Progenitor cell of endocrine pancreas (in vitro differentiated cells): ENCODE measurements at regions not wholly inside any gene's neighbourhood (a gene's known extent, or its start where the extent isn't known, plus 50 kb on each side); places are given as distances from the start of the nearest gene placed in this dataset.

Experiments used
- DNase-seq: peaks from one replicate; pipeline ENCODE4 v3.0.0; 2021; ENCODE audit warnings: low spot score; ENCODE audit not compliant: unreplicated experiment
- H3K27ac Mint-ChIP-seq: 2 replicates; pipeline ENCODE4 v1.8.0; 2021; ENCODE audit warnings: mild to moderate bottlenecking, moderate library complexity, mixed read lengths
- H3K27me3 Mint-ChIP-seq: 2 replicates; pipeline ENCODE4 v1.8.0; 2021; ENCODE audit warnings: mixed read lengths
- H3K36me3 Mint-ChIP-seq: 2 replicates; pipeline ENCODE4 v1.8.0; 2022; ENCODE audit warnings: mixed read lengths; ENCODE audit not compliant: insufficient read depth
- H3K4me1 Mint-ChIP-seq: 2 replicates; pipeline ENCODE4 v1.8.0; 2021; ENCODE audit warnings: low read depth, mixed read lengths
- H3K4me3 Mint-ChIP-seq: 2 replicates; pipeline ENCODE4 v1.8.0; 2021; ENCODE audit warnings: low read depth, mild to moderate bottlenecking, moderate library complexity, mixed read lengths
- H3K9me3 Mint-ChIP-seq: 2 replicates; pipeline ENCODE4 v1.8.0; 2021; ENCODE audit warnings: low read depth, mixed read lengths
- TF ChIP-seq, protein P1 (sequence below): fragments of 200-600 bp; sonication (generic); IDR thresholded peaks from one replicate; pipeline ENCODE4 v1.5.0; 2021; ENCODE audit warnings: antibody characterized with exemption, mild to moderate bottlenecking; ENCODE audit not compliant: unreplicated experiment

DNA sequence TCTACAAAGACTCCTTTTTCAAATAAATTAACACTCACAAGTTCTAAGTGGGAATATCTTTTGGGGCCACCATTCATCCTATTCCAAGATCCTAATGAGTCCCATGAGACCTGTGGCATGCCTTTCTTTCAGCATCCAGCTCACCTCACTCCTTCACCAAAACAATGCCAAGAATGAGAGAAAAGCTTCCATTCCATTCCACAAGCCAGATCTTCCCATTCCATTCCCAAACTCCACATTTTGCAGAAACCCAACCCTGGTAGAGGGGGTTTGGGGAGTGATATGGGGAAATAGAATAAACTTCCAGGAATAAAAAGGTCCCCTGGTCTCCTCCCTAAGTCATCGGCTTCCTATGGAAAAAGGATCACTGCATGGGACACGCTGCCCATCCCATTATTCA is 392.2 kb downstream of the NPIPA8 start:
- TF ChIP-seq, protein P1, sequence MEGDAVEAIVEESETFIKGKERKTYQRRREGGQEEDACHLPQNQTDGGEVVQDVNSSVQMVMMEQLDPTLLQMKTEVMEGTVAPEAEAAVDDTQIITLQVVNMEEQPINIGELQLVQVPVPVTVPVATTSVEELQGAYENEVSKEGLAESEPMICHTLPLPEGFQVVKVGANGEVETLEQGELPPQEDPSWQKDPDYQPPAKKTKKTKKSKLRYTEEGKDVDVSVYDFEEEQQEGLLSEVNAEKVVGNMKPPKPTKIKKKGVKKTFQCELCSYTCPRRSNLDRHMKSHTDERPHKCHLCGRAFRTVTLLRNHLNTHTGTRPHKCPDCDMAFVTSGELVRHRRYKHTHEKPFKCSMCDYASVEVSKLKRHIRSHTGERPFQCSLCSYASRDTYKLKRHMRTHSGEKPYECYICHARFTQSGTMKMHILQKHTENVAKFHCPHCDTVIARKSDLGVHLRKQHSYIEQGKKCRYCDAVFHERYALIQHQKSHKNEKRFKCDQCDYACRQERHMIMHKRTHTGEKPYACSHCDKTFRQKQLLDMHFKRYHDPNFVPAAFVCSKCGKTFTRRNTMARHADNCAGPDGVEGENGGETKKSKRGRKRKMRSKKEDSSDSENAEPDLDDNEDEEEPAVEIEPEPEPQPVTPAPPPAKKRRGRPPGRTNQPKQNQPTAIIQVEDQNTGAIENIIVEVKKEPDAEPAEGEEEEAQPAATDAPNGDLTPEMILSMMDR, result no peak
- Mint-ChIP-seq H3K9me3 (peaks cover 3% of the 10 kb centered on the region), H3K4me1 (peaks cover 18% of the 10 kb centered on the region), H3K27me3 (peaks cover 6% of the 10 kb centered on the region), H3K27ac (no peak overlapping the region), H3K36me3 (no peaks in the 10 kb centered on the region), H3K4me3 (no peak overlapping the region)
- no peak for DNase-seq

GRCh38 chr16:17942067-17942466 is 394.5 kb downstream of the NPIPA8 start:
- DNase-seq, result no peak
- Mint-ChIP-seq H3K36me3 (no peaks in the 10 kb centered on the region), H3K27me3 (peaks cover 6% of the 10 kb centered on the region), H3K27ac (no peak overlapping the region), H3K4me1 (peaks cover 6% of the 10 kb centered on the region), H3K9me3 (peaks cover 3% of the 10 kb centered on the region), H3K4me3 (no peak overlapping the region)
- TF ChIP-seq, protein P1, result no peak

GRCh38 chr16:17940584-17941364 is 395.8 kb downstream of the NPIPA8 start:
- Mint-ChIP-seq H3K4me3 (no peak overlapping the region), H3K27me3 (peaks cover 6% of the 10 kb centered on the region), H3K36me3 (no peaks in the 10 kb centered on the region), H3K4me1 (peaks cover 6% of the 10 kb centered on the region), H3K27ac (no peak overlapping the region), H3K9me3 (peaks cover 3% of the 10 kb centered on the region)
- TF ChIP-seq, protein P1, result no peak
- DNase-seq, result no peak

- no peak for DNase-seq
- peaks cover 6% of the 10 kb centered on the region for H3K4me1 Mint-ChIP-seq
- peaks cover 2% of the 10 kb centered on the region for H3K27me3 Mint-ChIP-seq
- no peak overlapping the region for H3K27ac Mint-ChIP-seq
- peaks cover 3% of the 10 kb centered on the region for H3K9me3 Mint-ChIP-seq
- no peak overlapping the region for H3K4me3 Mint-ChIP-seq
- no peaks in the 10 kb centered on the region for H3K36me3 Mint-ChIP-seq
- TF ChIP-seq, protein P1, result no peak
Measured at GRCh38 chr16:17939723-17940122, 396.8 kb downstream of the NPIPA8 start.

GRCh38 chr16:17939122-17939536 is 397.4 kb downstream of the NPIPA8 start:
- H3K36me3 Mint-ChIP-seq, result no peaks in the 10 kb centered on the region
- peaks cover 2% of the 10 kb centered on the region for H3K27me3 Mint-ChIP-seq
- H3K4me1 Mint-ChIP-seq, result peaks cover 6% of the 10 kb centered on the region
- TF ChIP-seq, protein P1, result no peak
- H3K27ac Mint-ChIP-seq, result no peak overlapping the region
- peaks cover 3% of the 10 kb centered on the region for H3K9me3 Mint-ChIP-seq
- no peak overlapping the region for H3K4me3 Mint-ChIP-seq
- no peak for DNase-seq
